ENCODE measurements at regions not wholly inside any gene's neighbourhood (a gene's known extent, or its start where the extent isn't known, plus 50 kb on each side); places are given as distances from the start of the nearest gene placed in this dataset.

GRCh38 chr2:203590496-203590895 lies 55.4 kb upstream of the RAPH1 start (continued):
- TF ChIP-seq NR2C1 (IDR thresholded peaks at IDR 0.05) (no peak), ZZZ3 (IDR thresholded peaks at IDR 0.05; ENCODE audit: control insufficient read depth, insufficient read length, low read depth) (no peak), RUNX3 (IDR thresholded peaks at IDR 0.05; ENCODE audit: low read length) (no peak), WRNIP1 (IDR thresholded peaks at IDR 0.05; ENCODE audit: borderline replicate concordance, low read depth, low read length) (no peak), ZNF274 (IDR thresholded peaks at IDR 0.05; ENCODE audit: insufficient read depth, insufficient read length) (no peak)

DNA sequence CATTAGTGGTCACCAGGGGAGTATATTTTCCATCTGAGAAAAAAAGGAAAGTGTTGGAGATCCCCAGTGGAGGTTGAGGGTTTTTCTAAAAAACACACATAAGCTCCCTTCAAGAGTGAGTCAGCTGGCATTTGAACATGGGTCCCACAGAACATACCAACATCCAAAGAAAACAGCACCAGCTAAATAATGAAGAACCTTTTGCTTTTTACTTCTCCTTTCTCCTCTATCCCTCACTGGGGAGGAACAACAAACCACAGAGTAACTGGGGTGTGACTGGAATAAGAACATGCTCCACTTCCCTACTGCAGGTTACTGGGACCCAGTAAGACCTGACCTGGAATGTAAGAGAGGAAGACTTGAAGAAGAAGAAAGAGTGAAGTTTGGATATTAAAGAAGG lies 56.5 kb upstream of the RAPH1 start:
- Histone ChIP-seq H2AFZ (ENCODE audit: control insufficient read depth, low read depth, low read length) (no peak overlapping the region), H3K4me3 (no peak overlapping the region), H3K79me2 (ENCODE audit: control insufficient read depth, insufficient read depth, low read length) (no peaks in the 10 kb centered on the region), H3K36me3 (ENCODE audit: control insufficient read depth in 2 of 2, insufficient read depth in 2 of 2, low read length in 1 of 2) (no peaks in the 10 kb centered on the region), H3K27me3 (replicated peaks in 1 of 2; ENCODE audit: control insufficient read depth in 2 of 2, insufficient read depth in 2 of 2, low read length in 1 of 2) (peaks cover 1 to 8% of the 10 kb centered on the region in 2 experiments; a peak in 3 of 4 replicates), H3K4me1 (ENCODE audit: control insufficient read depth, insufficient read depth, low read length) (no peaks in the 10 kb centered on the region), H4K20me1 (ENCODE audit: control insufficient read depth, insufficient read depth) (no peaks in the 10 kb centered on the region; the same call in 1 of the 2 replicates), H3K4me2 (ENCODE audit: control insufficient read depth, insufficient read depth) (no peak overlapping the region), H3K27ac (ENCODE audit: control insufficient read depth, insufficient read depth) (no peak overlapping the region), H3K9ac (ENCODE audit: control insufficient read depth, insufficient read depth, low read length) (no peak overlapping the region), H3K9me3 (replicated peaks; ENCODE audit: control insufficient read depth, insufficient read depth, low read length) (no peaks in the 10 kb centered on the region; the same call in 2 of the 3 replicates)
- TF ChIP-seq NFYB (IDR thresholded peaks at IDR 0.05; ENCODE audit: insufficient read depth, low read depth, low read length): no peak
- TF ChIP-seq BMI1 (IDR thresholded peaks at IDR 0.05; ENCODE audit: borderline replicate concordance): no peak
- ChIA-PET SMC1A (ENCODE audit: uncharacterized antibody, unreplicated experiment) (no interaction called here), POLR2A (no interaction called here), RAD21 (ENCODE audit: unreplicated experiment) (no interaction called here), CTCF (no interaction called here)
- no TSS peak for BruUV-seq (replicated peaks)
- intact Hi-C loops (cut with micrococcal nuclease; ENCODE audit: unreplicated experiment) (no loop called here), in situ Hi-C loops (cut with MboI) (no loop called here)
- DNase-seq (ENCODE audit: low read depth, low spot score): no peak
- FAIRE-seq: no peak
- ATAC-seq: no peak

DNA sequence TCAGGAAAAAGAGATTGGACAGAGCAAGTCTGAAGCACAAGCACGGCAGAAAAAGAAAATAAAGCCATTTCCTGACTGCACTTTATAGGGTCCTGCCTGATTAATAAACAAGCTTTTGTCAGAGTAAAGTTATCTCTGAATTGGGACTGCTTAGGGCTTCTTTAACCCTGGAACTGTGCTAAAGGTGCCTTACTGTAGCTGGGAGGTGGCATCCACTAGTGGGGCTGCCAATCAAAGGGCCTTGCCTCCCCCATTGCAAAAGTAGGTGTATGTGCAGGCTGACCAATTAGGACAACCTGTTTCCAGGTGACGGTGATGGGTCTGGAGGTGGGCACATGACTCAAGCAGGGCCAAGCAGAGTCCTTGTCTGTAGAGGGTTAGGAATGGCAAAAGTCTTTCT lies 57.4 kb upstream of the RAPH1 start:
- Histone ChIP-seq H3K4me1 (ENCODE audit: control insufficient read depth, insufficient read depth, low read length) (no peaks in the 10 kb centered on the region), H3K79me2 (ENCODE audit: control insufficient read depth, insufficient read depth, low read length) (no peaks in the 10 kb centered on the region), H3K9me3 (replicated peaks; ENCODE audit: control insufficient read depth, insufficient read depth, low read length) (no peaks in the 10 kb centered on the region; the same call in 2 of the 3 replicates), H3K4me2 (ENCODE audit: control insufficient read depth, insufficient read depth) (no peak overlapping the region), H3K36me3 (ENCODE audit: control insufficient read depth in 2 of 2, insufficient read depth in 2 of 2, low read length in 1 of 2) (no peaks in the 10 kb centered on the region), H2AFZ (ENCODE audit: control insufficient read depth, low read depth, low read length) (no peak overlapping the region), H3K27ac (ENCODE audit: control insufficient read depth, insufficient read depth) (no peak overlapping the region), H3K27me3 (replicated peaks in 1 of 2; ENCODE audit: control insufficient read depth in 2 of 2, insufficient read depth in 2 of 2, low read length in 1 of 2) (peaks cover 1 to 8% of the 10 kb centered on the region in 2 experiments; a peak in 3 of 4 replicates), H3K4me3 (no peak overlapping the region), H4K20me1 (ENCODE audit: control insufficient read depth, insufficient read depth) (no peaks in the 10 kb centered on the region; the same call in 1 of the 2 replicates), H3K9ac (ENCODE audit: control insufficient read depth, insufficient read depth, low read length) (no peak overlapping the region)
- RAD21 ChIA-PET (ENCODE audit: unreplicated experiment): no interaction called here
- 19% methylated on average over 2 of the region's 2 CpGs for WGBS (ENCODE audit: insufficient coverage, insufficient replicate concordance, low lambda C conversion rate, missing lambda C conversion rate)
- CTCF ChIA-PET: interaction anchor here (0.6 kb wide), 1 partner anchor 248 kb away, joined by 3 read pairs; no protein-coding TSS in a partner anchor
- intact Hi-C loops (cut with micrococcal nuclease; ENCODE audit: unreplicated experiment): no loop called here
- TF ChIP-seq TAF1 (IDR thresholded peaks at IDR 0.05; ENCODE audit: borderline replicate concordance, low read depth, low read length) (no peak), NFXL1 (IDR thresholded peaks at IDR 0.05; ENCODE audit: borderline replicate concordance) (no peak), IRF4 (IDR thresholded peaks at IDR 0.05; ENCODE audit: low read depth, low read length) (no peak), RCOR1 (conservative IDR thresholded peaks at IDR 0.05; ENCODE audit: low read depth, low read length) (no peak), MYC (IDR thresholded peaks at IDR 0.05; ENCODE audit: insufficient read depth, insufficient read length, insufficient replicate concordance, low read length, severe bottlenecking) (no peak), NFIC (IDR thresholded peaks at IDR 0.05; ENCODE audit: low read depth, low read length) (no peak)
- POLR2A ChIA-PET: no interaction called here
- no peak for FAIRE-seq
- no peak for DNase-seq (ENCODE audit: low read depth, low spot score)
- SMC1A ChIA-PET (ENCODE audit: uncharacterized antibody, unreplicated experiment): no interaction called here
- ATAC-seq: no peak
- BruUV-seq (replicated peaks): no TSS peak
- in situ Hi-C loops (cut with MboI): no loop called here

Data from GM12878 (cell line).